Stomach (tissue), 8 donors: ENCODE measurements at regions not wholly inside any gene's neighbourhood (a gene's known extent, or its start where the extent isn't known, plus 50 kb on each side); places are given as distances from the start of the nearest gene placed in this dataset.

Experiments used
- DNase-seq, 2 donors: peaks; one replicate each; pipeline versions ENCODE4 v3.0.0 to v3.0.0-alpha.2; 2013 to 2019
- H3K27ac ChIP-seq, 5 donors: fragments of 200-600 bp in 4 of 5; sonication (generic) in 4 of 5; one replicate each; pipeline ENCODE4 v1.5.1; 2013 to 2019; ENCODE audit warnings: mild to moderate bottlenecking in 1 of 5, moderate library complexity in 1 of 5
- H3K27me3 ChIP-seq, 3 donors: fragments of 200-600 bp; sonication (generic); one replicate each; pipeline ENCODE4 v1.5.1; 2017 to 2019; ENCODE audit warnings: mixed run types in 1 of 3
- H3K36me3 ChIP-seq, 4 donors: fragments of 200-600 bp; sonication (generic); 1 replicate in 3 of 4; 2 replicates in 1 of 4; pipeline ENCODE4 v1.5.1; 2016 to 2019
- H3K4me1 ChIP-seq, 4 donors: fragments of 200-600 bp; sonication (generic); one replicate each; pipeline ENCODE4 v1.5.1; 2016 to 2019
- H3K4me3 ChIP-seq, 4 donors: fragments of 200-600 bp; sonication (generic) in 3 of 4; one replicate each; pipeline ENCODE4 v1.5.1; 2016 to 2019; ENCODE audit warnings: mild to moderate bottlenecking in 1 of 4
- H3K9me3 ChIP-seq, 4 donors: fragments of 200-600 bp; sonication (generic); one replicate each; pipeline ENCODE4 v1.5.1; 2016 to 2019
- CTCF ChIP-seq, 7 experiments: fragments of 450-650 bp in 4 of 7; fragments of 200-600 bp in 3 of 7; sonication (generic) in 3 of 7; IDR thresholded peaks; one replicate each; pipeline ENCODE4 v1.5.1; 2016 to 2019; ENCODE audit warnings: antibody characterized with exemption in 7 of 7, control low read depth in 2 of 7, mild to moderate bottlenecking in 1 of 7
- EP300 ChIP-seq: sonication (generic); formaldehyde crosslinking; IDR thresholded peaks from one replicate; pipeline ENCODE4 v1.6.1; 2017; ENCODE audit warnings: antibody characterized with exemption
- POLR2A ChIP-seq, 4 donors: fragments of 450-650 bp; IDR thresholded peaks; one replicate each; pipeline ENCODE4 v1.6.1; 2016; ENCODE audit warnings: antibody characterized with exemption in 4 of 4, control low read depth in 2 of 4, mild to moderate bottlenecking in 1 of 4, moderate library complexity in 1 of 4
- POLR2AphosphoS5 ChIP-seq, 3 donors: sonication (generic); formaldehyde crosslinking; IDR thresholded peaks; one replicate each; pipeline ENCODE4 v1.6.1; 2016; ENCODE audit warnings: antibody characterized with exemption in 3 of 3
- WGBS, 5 donors: extraction: QIAGEN DNeasy Blood & Tissue Kit in 3 of 5; methylation state at CpG; one replicate each; pipeline versions ENCODE4 v1.1.5 to v1.1.7; 2013 to 2018; 5-methylcytosine and 5-hydroxymethylcytosine counted together
- intact Hi-C: fragments of 100-400 bp; cut with DNase I; formaldehyde crosslinking; loops from one replicate; pipeline ENCODE4 v1.15.1; 2023; ENCODE audit warnings: low total_unique reads
- donor health status: healthy with polysubstance abuse.
- donor health status: Bipolar disorder and iron deficiency.
- donor health status: healthy.

DNA sequence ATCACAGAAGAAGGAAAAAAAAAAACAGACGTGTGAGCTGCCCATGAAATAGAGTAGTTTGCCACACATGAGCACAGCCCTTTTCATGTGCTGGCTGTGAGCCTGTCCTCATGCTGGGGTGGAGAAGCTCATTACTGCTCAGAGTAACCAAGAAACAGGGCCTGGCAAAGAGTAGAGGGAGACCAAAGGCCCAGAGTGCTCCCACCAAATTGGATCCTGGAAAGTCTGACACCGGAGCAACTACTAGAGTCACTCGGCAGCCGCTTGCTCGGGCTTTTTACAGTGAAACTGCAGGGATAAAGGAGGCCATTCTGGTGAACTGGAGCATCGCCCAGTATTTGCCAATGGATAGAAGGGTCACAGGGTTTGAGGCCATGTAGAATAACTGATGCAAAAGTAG lies 64.4 kb upstream of the BARHL2 start:
- WGBS, 5 donors: 60 to 77% (median 66%) methylated on average over 5 to 6 of the region's 6 CpGs

DNA sequence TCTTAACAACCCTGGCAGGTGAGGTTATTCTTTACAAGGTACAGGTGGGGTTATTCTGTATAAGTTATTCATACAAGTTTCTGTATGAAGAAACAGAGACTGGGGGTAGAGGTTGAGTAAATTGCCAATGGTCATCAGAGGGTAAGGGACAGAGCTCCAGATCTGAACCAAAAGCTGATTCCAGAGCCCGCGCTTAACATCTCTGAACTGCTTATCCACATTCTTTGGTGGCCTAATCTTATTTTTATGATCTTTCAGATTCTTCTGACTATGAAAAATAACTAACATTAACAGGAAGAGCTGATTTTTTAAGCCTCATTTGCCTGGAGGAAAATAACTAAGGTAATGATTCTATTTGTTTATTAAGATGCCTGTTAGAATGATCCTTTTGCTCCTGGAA lies 63.9 kb upstream of the BARHL2 start:
- Histone ChIP-seq H3K4me3 (no peak overlapping the region), H3K9me3 (no peaks in the 10 kb centered on the region), H3K27ac (no peak overlapping the region), H3K27me3 (no peaks in the 10 kb centered on the region), H3K36me3 (no peaks in the 10 kb centered on the region), H3K4me1 (no peaks in the 10 kb centered on the region)
- DNase-seq: no peak
- intact Hi-C loops: no loop called here
- TF ChIP-seq CTCF (IDR thresholded peaks at IDR 0.05): no peak
- no peak for TF ChIP-seq POLR2A (IDR thresholded peaks at IDR 0.05)
- no peak for TF ChIP-seq POLR2AphosphoS5 (IDR thresholded peaks at IDR 0.05)
- no peak for TF ChIP-seq EP300
- WGBS, 5 donors: 87 to 100% (median 98%) methylated on average over 2 of the region's 2 CpGs

More for the DNA sequence above, 64.4 kb upstream of the BARHL2 start:
- Histone ChIP-seq H3K4me3 (no peak overlapping the region), H3K4me1 (no peaks in the 10 kb centered on the region), H3K36me3 (no peaks in the 10 kb centered on the region), H3K27ac (no peak overlapping the region), H3K27me3 (no peaks in the 10 kb centered on the region), H3K9me3 (no peaks in the 10 kb centered on the region)
- no peak for DNase-seq
- no peak for TF ChIP-seq POLR2A (IDR thresholded peaks at IDR 0.05)
- TF ChIP-seq EP300: no peak
- no peak for TF ChIP-seq POLR2AphosphoS5 (IDR thresholded peaks at IDR 0.05)
- no peak for TF ChIP-seq CTCF (IDR thresholded peaks at IDR 0.05)
- intact Hi-C loops: no loop called here

GRCh38 chr1:90779573-90779972 lies 62.5 kb upstream of the BARHL2 start:
- Histone ChIP-seq H3K4me1 (no peaks in the 10 kb centered on the region), H3K27ac (no peak overlapping the region), H3K9me3 (no peaks in the 10 kb centered on the region), H3K27me3 (no peaks in the 10 kb centered on the region), H3K4me3 (no peak overlapping the region), H3K36me3 (no peaks in the 10 kb centered on the region)
- intact Hi-C loops: no loop called here
- TF ChIP-seq EP300 (no peak), POLR2A (IDR thresholded peaks at IDR 0.05) (no peak), POLR2AphosphoS5 (IDR thresholded peaks at IDR 0.05) (no peak), CTCF (IDR thresholded peaks at IDR 0.05) (no peak)
- DNase-seq: no peak
- WGBS, 5 donors: 79 to 86% (median 82%) methylated on average over 4 of the region's 4 CpGs

GRCh38 chr1:90778486-90778885 lies 61.4 kb upstream of the BARHL2 start:
- Histone ChIP-seq H3K9me3 (no peaks in the 10 kb centered on the region), H3K4me1 (no peaks in the 10 kb centered on the region), H3K4me3 (no peak overlapping the region), H3K27ac (no peak overlapping the region), H3K27me3 (no peaks in the 10 kb centered on the region), H3K36me3 (no peaks in the 10 kb centered on the region)
- no peak for TF ChIP-seq EP300
- no peak for TF ChIP-seq CTCF (IDR thresholded peaks at IDR 0.05)
- no peak for TF ChIP-seq POLR2AphosphoS5 (IDR thresholded peaks at IDR 0.05)
- no peak for TF ChIP-seq POLR2A (IDR thresholded peaks at IDR 0.05)
- DNase-seq: no peak
- intact Hi-C loops: no loop called here
